ENCODE measurements at regions not wholly inside any gene's neighbourhood (a gene's known extent, or its start where the extent isn't known, plus 50 kb on each side); places are given as distances from the start of the nearest gene placed in this dataset.

- TF ChIP-seq EGR1 (IDR thresholded peaks at IDR 0.05) (no peak), FOXM1 (IDR thresholded peaks at IDR 0.05; ENCODE audit: borderline replicate concordance, low read depth) (no peak), RAD21 (IDR thresholded peaks at IDR 0.05; ENCODE audit: low read depth) (no peak), ZBTB7A (IDR thresholded peaks at IDR 0.05; ENCODE audit: low read depth) (no peak), EP300 (IDR thresholded peaks at IDR 0.05; ENCODE audit: borderline replicate concordance) (no peak), TEAD4 (IDR thresholded peaks at IDR 0.05) (no peak), USF1 (IDR thresholded peaks at IDR 0.05) (no peak), YY1 (IDR thresholded peaks at IDR 0.05; ENCODE audit: low read depth) (no peak), TAF1 (IDR thresholded peaks at IDR 0.05; ENCODE audit: low read depth) (no peak), TCF12 (IDR thresholded peaks at IDR 0.05; ENCODE audit: low read depth) (no peak)
- TF ChIP-seq, protein P1, sequence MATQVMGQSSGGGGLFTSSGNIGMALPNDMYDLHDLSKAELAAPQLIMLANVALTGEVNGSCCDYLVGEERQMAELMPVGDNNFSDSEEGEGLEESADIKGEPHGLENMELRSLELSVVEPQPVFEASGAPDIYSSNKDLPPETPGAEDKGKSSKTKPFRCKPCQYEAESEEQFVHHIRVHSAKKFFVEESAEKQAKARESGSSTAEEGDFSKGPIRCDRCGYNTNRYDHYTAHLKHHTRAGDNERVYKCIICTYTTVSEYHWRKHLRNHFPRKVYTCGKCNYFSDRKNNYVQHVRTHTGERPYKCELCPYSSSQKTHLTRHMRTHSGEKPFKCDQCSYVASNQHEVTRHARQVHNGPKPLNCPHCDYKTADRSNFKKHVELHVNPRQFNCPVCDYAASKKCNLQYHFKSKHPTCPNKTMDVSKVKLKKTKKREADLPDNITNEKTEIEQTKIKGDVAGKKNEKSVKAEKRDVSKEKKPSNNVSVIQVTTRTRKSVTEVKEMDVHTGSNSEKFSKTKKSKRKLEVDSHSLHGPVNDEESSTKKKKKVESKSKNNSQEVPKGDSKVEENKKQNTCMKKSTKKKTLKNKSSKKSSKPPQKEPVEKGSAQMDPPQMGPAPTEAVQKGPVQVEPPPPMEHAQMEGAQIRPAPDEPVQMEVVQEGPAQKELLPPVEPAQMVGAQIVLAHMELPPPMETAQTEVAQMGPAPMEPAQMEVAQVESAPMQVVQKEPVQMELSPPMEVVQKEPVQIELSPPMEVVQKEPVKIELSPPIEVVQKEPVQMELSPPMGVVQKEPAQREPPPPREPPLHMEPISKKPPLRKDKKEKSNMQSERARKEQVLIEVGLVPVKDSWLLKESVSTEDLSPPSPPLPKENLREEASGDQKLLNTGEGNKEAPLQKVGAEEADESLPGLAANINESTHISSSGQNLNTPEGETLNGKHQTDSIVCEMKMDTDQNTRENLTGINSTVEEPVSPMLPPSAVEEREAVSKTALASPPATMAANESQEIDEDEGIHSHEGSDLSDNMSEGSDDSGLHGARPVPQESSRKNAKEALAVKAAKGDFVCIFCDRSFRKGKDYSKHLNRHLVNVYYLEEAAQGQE (IDR thresholded peaks at IDR 0.05; ENCODE audit: low read depth), result no peak
These were observed 274.3 kb upstream of the DMRT1 start for GRCh38 chr9:567128-567746.

GRCh38 chr9:567747-568305, 273.7 kb upstream of the DMRT1 start:
- no peak for TF ChIP-seq EP300 (IDR thresholded peaks at IDR 0.05; ENCODE audit: borderline replicate concordance)
- TF ChIP-seq RAD21 (IDR thresholded peaks at IDR 0.05; ENCODE audit: low read depth), result no peak
- no peak for TF ChIP-seq ZBTB7A (IDR thresholded peaks at IDR 0.05; ENCODE audit: low read depth)
- TF ChIP-seq FOXM1 (IDR thresholded peaks at IDR 0.05; ENCODE audit: borderline replicate concordance, low read depth), result no peak
- TF ChIP-seq EGR1 (IDR thresholded peaks at IDR 0.05), result no peak
- no peak for TF ChIP-seq YY1 (IDR thresholded peaks at IDR 0.05; ENCODE audit: low read depth)
- TF ChIP-seq, protein P1 (IDR thresholded peaks at IDR 0.05; ENCODE audit: low read depth), result no peak
- TF ChIP-seq, protein P2, sequence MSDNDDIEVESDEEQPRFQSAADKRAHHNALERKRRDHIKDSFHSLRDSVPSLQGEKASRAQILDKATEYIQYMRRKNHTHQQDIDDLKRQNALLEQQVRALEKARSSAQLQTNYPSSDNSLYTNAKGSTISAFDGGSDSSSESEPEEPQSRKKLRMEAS (IDR thresholded peaks at IDR 0.05), result no peak
- TF ChIP-seq TAF1 (IDR thresholded peaks at IDR 0.05; ENCODE audit: low read depth), result no peak
- TF ChIP-seq TEAD4 (IDR thresholded peaks at IDR 0.05), result no peak
- no peak for TF ChIP-seq NFIC (IDR thresholded peaks at IDR 0.05)

DNA sequence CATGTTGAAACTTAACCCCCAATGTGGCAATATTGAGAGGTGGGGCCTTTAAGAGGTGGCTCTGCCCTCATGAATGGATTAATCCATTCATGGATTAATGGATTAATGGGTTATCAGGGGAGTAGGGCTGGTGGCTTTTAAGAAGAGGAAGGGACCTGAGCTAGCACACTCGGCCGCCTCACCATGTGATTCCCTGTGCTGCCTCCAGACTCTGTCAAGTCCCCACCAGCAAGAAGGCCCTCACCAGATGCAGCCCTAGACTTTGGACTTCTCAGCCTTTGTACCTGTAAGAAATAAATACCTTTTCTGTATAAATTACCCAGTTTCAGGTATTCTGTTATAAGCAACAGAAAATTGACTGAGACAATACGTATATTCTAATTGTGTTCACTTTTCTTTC, 272.2 kb upstream of the DMRT1 start:
- TF ChIP-seq CREB1 (IDR thresholded peaks at IDR 0.05; ENCODE audit: low read depth) (no peak), TCF12 (IDR thresholded peaks at IDR 0.05; ENCODE audit: low read depth) (no peak), TEAD4 (IDR thresholded peaks at IDR 0.05) (no peak), FOXM1 (IDR thresholded peaks at IDR 0.05; ENCODE audit: borderline replicate concordance, low read depth) (no peak), YY1 (IDR thresholded peaks at IDR 0.05; ENCODE audit: low read depth) (no peak), NFIC (IDR thresholded peaks at IDR 0.05) (no peak), ZBTB7A (IDR thresholded peaks at IDR 0.05; ENCODE audit: low read depth) (no peak), RAD21 (IDR thresholded peaks at IDR 0.05; ENCODE audit: low read depth) (no peak), USF1 (IDR thresholded peaks at IDR 0.05) (no peak), EP300 (IDR thresholded peaks at IDR 0.05; ENCODE audit: borderline replicate concordance) (no peak), CEBPB (IDR thresholded peaks at IDR 0.05) (no peak), TAF1 (IDR thresholded peaks at IDR 0.05; ENCODE audit: low read depth) (no peak), EGR1 (IDR thresholded peaks at IDR 0.05) (no peak)
- TF ChIP-seq, protein P1 (IDR thresholded peaks at IDR 0.05; ENCODE audit: low read depth), result no peak
- TF ChIP-seq, protein P2 (IDR thresholded peaks at IDR 0.05), result no peak

GRCh38 chr9:570187-570586, 271.3 kb upstream of the DMRT1 start:
- TF ChIP-seq ZBTB7A (IDR thresholded peaks at IDR 0.05; ENCODE audit: low read depth) (no peak), USF1 (IDR thresholded peaks at IDR 0.05) (no peak), CREB1 (IDR thresholded peaks at IDR 0.05; ENCODE audit: low read depth) (no peak)
